GM12873 (cell line): ENCODE measurements at regions not wholly inside any gene's neighbourhood (a gene's known extent, or its start where the extent isn't known, plus 50 kb on each side); places are given as distances from the start of the nearest gene placed in this dataset.

Experiments
- CTCF ChIP-seq: IDR thresholded peaks from 2 replicates; pipeline ENCODE4 v1.5.1; 2012; ENCODE audit warnings: low read depth, mild to moderate bottlenecking, moderate library complexity, low read length, control low read depth; ENCODE audit not compliant: insufficient read depth; ENCODE audit errors: missing control alignments

GRCh38 chr14:38669027-38669426, 413.1 kb upstream of the CLEC14A start:
- TF ChIP-seq CTCF: no peak

GRCh38 chr14:38663382-38663781, 407.5 kb upstream of the CLEC14A start:
- no peak for TF ChIP-seq CTCF

GRCh38 chr14:38662781-38663180, 406.9 kb upstream of the CLEC14A start:
- no peak for TF ChIP-seq CTCF

- no peak for TF ChIP-seq CTCF
Observed at GRCh38 chr14:38646391-38646790, 390.5 kb upstream of the CLEC14A start.

- no peak for TF ChIP-seq CTCF
Observed at GRCh38 chr14:38629412-38629811, 373.5 kb upstream of the CLEC14A start.

- TF ChIP-seq CTCF: no peak
Observed at GRCh38 chr14:38627163-38627562, 371.3 kb upstream of the CLEC14A start.

- no peak for TF ChIP-seq CTCF
Observed at GRCh38 chr14:38623661-38624060, 367.8 kb upstream of the CLEC14A start.
